HEK293 (cell line): ENCODE measurements at regions not wholly inside any gene's neighbourhood (a gene's known extent, or its start where the extent isn't known, plus 50 kb on each side); places are given as distances from the start of the nearest gene placed in this dataset.

Experiments used
- CTCF ChIA-PET: fragments of 350-600 bp; formaldehyde crosslinking; extraction: SDS; loops from one replicate; lab custom pipeline; 2021; ENCODE audit warnings: antibody characterized with exemption; lab: Yijun Ruan, JAX
- POLR2A ChIA-PET: fragments of 300-600 bp; formaldehyde crosslinking; extraction: SDS; loops from one replicate; lab custom pipeline; 2020; ENCODE audit warnings: antibody characterized with exemption, inconsistent platforms; lab: Yijun Ruan, JAX
- H3K27ac ChIP-seq: fragments of 200-500 bp; sonication (Bioruptor generic); 2 replicates; pipeline ENCODE4 v1.5.1; 2014; ENCODE audit warnings: low read depth, low read length, control low read depth, inconsistent platforms; ENCODE audit errors: extremely low read depth
- H3K36me3 ChIP-seq, 2 experiments: fragments of 200-500 bp in 1 of 2; sonication (Bioruptor generic) in 1 of 2; 1 replicate in 1 of 2; 2 replicates in 1 of 2; pipeline ENCODE4 v1.5.1; 2014 to 2017; ENCODE audit warnings: inconsistent platforms in 2 of 2, low read length in 2 of 2; ENCODE audit not compliant: control insufficient read depth in 2 of 2, insufficient read depth in 1 of 2
- H3K4me1 ChIP-seq: fragments of 200-500 bp; sonication (Bioruptor generic); 2 replicates; pipeline ENCODE4 v1.5.1; 2014; ENCODE audit warnings: mild to moderate bottlenecking, low read length, inconsistent platforms; ENCODE audit not compliant: control insufficient read depth, insufficient read depth
- H3K4me3 ChIP-seq: 2 replicates; pipeline ENCODE4 v1.5.1; 2011; ENCODE audit warnings: low read depth, mild to moderate bottlenecking, control low read depth, low read length, moderate library complexity
- H3K9me3 ChIP-seq: fragments of 200-500 bp; sonication (Bioruptor generic); 2 replicates; pipeline ENCODE4 v1.5.1; 2014; ENCODE audit warnings: low read depth, low read length, inconsistent platforms; ENCODE audit not compliant: control insufficient read depth, insufficient read depth
- CTCF ChIP-seq: fragments of 450-650 bp; formaldehyde crosslinking; IDR thresholded peaks from 2 replicates; pipeline ENCODE4 v1.5.1; 2016; ENCODE audit warnings: missing biosample characterization, missing genetic modification characterization
- KLF7 ChIP-seq: fragments of 450-650 bp; formaldehyde crosslinking; IDR thresholded peaks from 2 replicates; pipeline ENCODE4 v1.5.1; 2016; ENCODE audit warnings: missing biosample characterization, missing genetic modification characterization, borderline replicate concordance
- OVOL3 ChIP-seq: fragments of 450-650 bp; formaldehyde crosslinking; IDR thresholded peaks from 2 replicates; pipeline ENCODE4 v1.5.1; 2016; ENCODE audit warnings: missing biosample characterization, missing genetic modification characterization
- ZBTB8A ChIP-seq: fragments of 450-650 bp; formaldehyde crosslinking; IDR thresholded peaks from 2 replicates; pipeline ENCODE4 v1.5.1; 2016; ENCODE audit warnings: missing biosample characterization, missing genetic modification characterization
- ZEB2 ChIP-seq: fragments of 450-650 bp; formaldehyde crosslinking; IDR thresholded peaks from 2 replicates; pipeline ENCODE4 v1.5.1; 2016; ENCODE audit warnings: missing biosample characterization, missing genetic modification characterization
- ZNF16 ChIP-seq: fragments of 450-650 bp; formaldehyde crosslinking; IDR thresholded peaks from 2 replicates; pipeline ENCODE4 v1.5.1; 2016; ENCODE audit warnings: low read depth, missing biosample characterization, missing genetic modification characterization
- ZNF18 ChIP-seq: fragments of 450-650 bp; formaldehyde crosslinking; IDR thresholded peaks from 2 replicates; pipeline ENCODE4 v1.5.1; 2016; ENCODE audit warnings: missing biosample characterization, missing genetic modification characterization
- ZNF248 ChIP-seq: fragments of 450-650 bp; formaldehyde crosslinking; IDR thresholded peaks from 2 replicates; pipeline ENCODE4 v1.5.1; 2017; ENCODE audit warnings: missing biosample characterization, missing genetic modification characterization
- ZNF280D ChIP-seq: fragments of 450-650 bp; formaldehyde crosslinking; IDR thresholded peaks from 2 replicates; pipeline ENCODE4 v1.5.1; 2016; ENCODE audit warnings: missing biosample characterization, missing genetic modification characterization
- ZNF391 ChIP-seq: fragments of 450-650 bp; formaldehyde crosslinking; IDR thresholded peaks from 2 replicates; pipeline ENCODE4 v1.5.1; 2016; ENCODE audit warnings: low read depth, missing biosample characterization, missing genetic modification characterization, borderline replicate concordance
- ZNF404 ChIP-seq: fragments of 450-650 bp; formaldehyde crosslinking; IDR thresholded peaks from 2 replicates; pipeline ENCODE4 v1.5.1; 2017; ENCODE audit warnings: missing biosample characterization, missing genetic modification characterization
- ZNF426 ChIP-seq: fragments of 450-650 bp; formaldehyde crosslinking; IDR thresholded peaks from 2 replicates; pipeline ENCODE4 v1.5.1; 2017; ENCODE audit warnings: missing biosample characterization, missing genetic modification characterization, mild to moderate bottlenecking, inconsistent platforms, moderate library complexity
- ZNF530 ChIP-seq: fragments of 450-650 bp; formaldehyde crosslinking; IDR thresholded peaks from 2 replicates; pipeline ENCODE4 v1.5.1; 2016; ENCODE audit warnings: low read depth, missing biosample characterization, missing genetic modification characterization
- ZNF555 ChIP-seq: fragments of 450-650 bp; formaldehyde crosslinking; conservative IDR thresholded peaks from 2 replicates; pipeline ENCODE4 v1.5.1; 2017; ENCODE audit warnings: missing biosample characterization, mild to moderate bottlenecking, missing genetic modification characterization, inconsistent platforms
- ZNF596 ChIP-seq: fragments of 450-650 bp; IDR thresholded peaks from 2 replicates; pipeline ENCODE4 v1.5.0; 2018; ENCODE audit warnings: missing biosample characterization, mild to moderate bottlenecking, missing genetic modification characterization, moderate library complexity
- ZNF629 ChIP-seq: fragments of 450-650 bp; formaldehyde crosslinking; IDR thresholded peaks from 2 replicates; pipeline ENCODE4 v1.5.1; 2017; ENCODE audit warnings: missing biosample characterization, missing genetic modification characterization
- ZNF654 ChIP-seq: fragments of 450-650 bp; formaldehyde crosslinking; IDR thresholded peaks from 2 replicates; pipeline ENCODE4 v1.5.1; 2016; ENCODE audit warnings: low read depth, missing biosample characterization, missing genetic modification characterization
- TF ChIP-seq, protein P1 (sequence below): fragments of 450-650 bp; formaldehyde crosslinking; IDR thresholded peaks from 2 replicates; pipeline ENCODE4 v1.5.1; 2016; ENCODE audit warnings: missing biosample characterization, missing genetic modification characterization

- Histone ChIP-seq H3K27ac (no peak overlapping the region), H3K36me3 (no peaks in the 10 kb centered on the region), H3K4me1 (no peaks in the 10 kb centered on the region), H3K9me3 (no peaks in the 10 kb centered on the region), H3K4me3 (no peak overlapping the region)
- ChIA-PET CTCF (interaction anchor here (0.8 kb wide), 1 partner anchor 59 kb away, joined by 4 read pairs; no protein-coding TSS in a partner anchor), POLR2A (no interaction called here)
- TF ChIP-seq, protein P1, sequence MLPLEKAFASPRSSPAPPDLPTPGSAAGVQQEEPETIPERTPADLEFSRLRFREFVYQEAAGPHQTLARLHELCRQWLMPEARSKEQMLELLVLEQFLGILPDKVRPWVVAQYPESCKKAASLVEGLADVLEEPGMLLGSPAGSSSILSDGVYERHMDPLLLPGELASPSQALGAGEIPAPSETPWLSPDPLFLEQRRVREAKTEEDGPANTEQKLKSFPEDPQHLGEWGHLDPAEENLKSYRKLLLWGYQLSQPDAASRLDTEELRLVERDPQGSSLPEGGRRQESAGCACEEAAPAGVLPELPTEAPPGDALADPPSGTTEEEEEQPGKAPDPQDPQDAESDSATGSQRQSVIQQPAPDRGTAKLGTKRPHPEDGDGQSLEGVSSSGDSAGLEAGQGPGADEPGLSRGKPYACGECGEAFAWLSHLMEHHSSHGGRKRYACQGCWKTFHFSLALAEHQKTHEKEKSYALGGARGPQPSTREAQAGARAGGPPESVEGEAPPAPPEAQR, result no peak
- no peak for TF ChIP-seq ZNF629 (tag by site-specific recombination)
- no peak for TF ChIP-seq ZBTB8A
- TF ChIP-seq ZNF555 (tag by site-specific recombination), result no peak
- TF ChIP-seq CTCF (tag by site-specific recombination), result no peak
- TF ChIP-seq ZNF280D (tag by site-specific recombination), result no peak
Observed at GRCh38 chr16:65967376-65967775, 399.1 kb upstream of the CDH5 start.

DNA sequence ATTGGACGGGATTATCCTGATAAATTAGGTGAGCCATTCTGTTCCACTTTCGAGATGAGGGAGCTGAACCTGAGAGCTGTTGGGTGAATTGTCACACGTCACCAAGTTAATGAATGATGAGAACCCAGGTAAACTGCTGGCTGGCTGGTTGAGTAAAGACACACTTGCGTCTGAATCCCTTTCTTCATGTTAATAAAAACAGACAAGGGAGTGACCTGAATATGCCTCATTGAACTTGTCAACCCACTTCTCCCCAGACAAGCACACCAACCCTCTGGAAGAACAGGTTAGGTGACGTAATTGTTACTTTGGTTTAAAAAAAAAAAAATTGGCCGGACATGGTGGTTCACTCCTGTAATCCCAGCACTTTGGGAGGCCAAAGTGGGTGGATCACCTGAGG lies 400.9 kb upstream of the CDH5 start:
- Histone ChIP-seq H3K9me3 (no peaks in the 10 kb centered on the region), H3K4me1 (no peaks in the 10 kb centered on the region), H3K27ac (no peak overlapping the region), H3K36me3 (no peaks in the 10 kb centered on the region), H3K4me3 (no peak overlapping the region)
- TF ChIP-seq ZNF426 (tag by site-specific recombination), result no peak
- no peak for TF ChIP-seq ZNF596 (tag by site-specific recombination)
- ChIA-PET POLR2A (no interaction called here), CTCF (interaction anchor here (0.7 kb wide), 1 partner anchor 717 kb away, joined by 4 read pairs; no protein-coding TSS in a partner anchor)

GRCh38 chr16:65964752-65965151 lies 401.7 kb upstream of the CDH5 start:
- no peaks in the 10 kb centered on the region for H3K9me3 ChIP-seq
- no peaks in the 10 kb centered on the region for H3K4me1 ChIP-seq
- H3K27ac ChIP-seq, result no peak overlapping the region
- TF ChIP-seq ZNF18 (no peak), ZNF16 (tag by site-specific recombination) (no peak), OVOL3 (tag by site-specific recombination) (no peak), ZNF391 (tag by site-specific recombination) (no peak), ZEB2 (tag by site-specific recombination) (no peak), ZNF248 (no peak), KLF7 (tag by site-specific recombination) (no peak), ZNF530 (no peak), ZNF654 (tag by site-specific recombination) (no peak), ZNF404 (no peak)
- TF ChIP-seq, all 188 proteins: peak for 0
- no peak overlapping the region for H3K4me3 ChIP-seq
- ChIA-PET CTCF (interaction anchor here (0.6 to 0.7 kb wide), 2 partner anchors 350 to 716 kb away, joined by 3 to 4 read pairs; no protein-coding TSS in a partner anchor), POLR2A (no interaction called here)
- H3K36me3 ChIP-seq, result no peaks in the 10 kb centered on the region
